Activated CD8-positive, alpha-beta T cell treated with anti-CD3 and anti-CD28 coated beads for 36 hours (primary cell): ENCODE measurements at regions not wholly inside any gene's neighbourhood (a gene's known extent, or its start where the extent isn't known, plus 50 kb on each side); places are given as distances from the start of the nearest gene placed in this dataset.

ENCODE experiments used
- ATAC-seq: fragments of 200-7000 bp; cut with Tn5 transposase; one replicate; pipeline ENCODE4 v1.10.0; 2021; ENCODE audit warnings: mild to moderate bottlenecking, moderate library complexity
- CTCF ChIA-PET: fragments of 350-600 bp; sonication (Branson Sonifier 250); formaldehyde crosslinking; loops from one replicate; lab custom pipeline; 2021; ENCODE audit warnings: antibody characterized with exemption; lab: Charles Lee
- POLR2A ChIA-PET: fragments of 350-600 bp; sonication (Branson Sonifier 250); formaldehyde crosslinking; loops from one replicate; lab custom pipeline; 2021; ENCODE audit warnings: antibody characterized with exemption; lab: Charles Lee
- DNase-seq: peaks from one replicate; pipeline ENCODE4 v3.0.0-alpha.2; 2020
- H3K27ac Mint-ChIP-seq: one replicate; pipeline ENCODE4 v1.8.0; 2021; ENCODE audit warnings: mild to moderate bottlenecking, mixed read lengths
- H3K27me3 Mint-ChIP-seq: one replicate; pipeline ENCODE4 v1.8.0; 2021; ENCODE audit warnings: mixed read lengths
- H3K36me3 Mint-ChIP-seq: one replicate; pipeline ENCODE4 v1.8.0; 2021; ENCODE audit warnings: low read depth, mixed read lengths
- H3K4me1 Mint-ChIP-seq: one replicate; pipeline ENCODE4 v1.8.0; 2021; ENCODE audit warnings: low read depth, mixed read lengths
- H3K4me3 Mint-ChIP-seq: one replicate; pipeline ENCODE4 v1.8.0; 2021; ENCODE audit warnings: mild to moderate bottlenecking, moderate library complexity, mixed read lengths
- H3K9me3 Mint-ChIP-seq: one replicate; pipeline ENCODE4 v1.8.0; 2021; ENCODE audit warnings: mixed read lengths
- intact Hi-C: fragments of 100-400 bp; cut with micrococcal nuclease; formaldehyde crosslinking; loops from one replicate; pipeline ENCODE4 v1.10.0; 2022
- TF ChIP-seq, protein P1 (sequence below): fragments of 200-600 bp; IDR thresholded peaks from one replicate; pipeline ENCODE4 v1.8.0; 2022; ENCODE audit warnings: antibody characterized with exemption, mild to moderate bottlenecking

DNA sequence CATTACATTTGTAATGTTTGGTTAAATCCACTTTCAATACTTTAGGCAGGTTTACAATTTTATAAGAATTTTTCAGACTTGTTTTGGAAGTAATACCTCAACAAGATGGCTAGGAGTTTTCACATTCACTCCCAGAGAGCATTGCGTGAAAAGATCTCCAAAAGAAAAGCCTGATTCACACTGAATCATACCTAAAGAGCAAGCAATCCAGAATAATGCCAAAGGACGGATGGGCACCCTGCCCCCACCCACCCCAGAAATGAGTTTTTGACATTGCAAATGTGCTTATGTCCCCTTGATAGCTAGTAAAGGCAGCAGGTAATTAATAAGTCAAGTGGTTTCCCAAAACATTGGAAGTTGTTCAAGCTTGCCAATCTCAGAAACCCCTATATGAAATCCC is 557.7 kb upstream of the TENM3 start:
- no peak for ATAC-seq
- H3K27me3 Mint-ChIP-seq = no peaks in the 10 kb centered on the region
- CTCF ChIA-PET = no interaction called here

DNA sequence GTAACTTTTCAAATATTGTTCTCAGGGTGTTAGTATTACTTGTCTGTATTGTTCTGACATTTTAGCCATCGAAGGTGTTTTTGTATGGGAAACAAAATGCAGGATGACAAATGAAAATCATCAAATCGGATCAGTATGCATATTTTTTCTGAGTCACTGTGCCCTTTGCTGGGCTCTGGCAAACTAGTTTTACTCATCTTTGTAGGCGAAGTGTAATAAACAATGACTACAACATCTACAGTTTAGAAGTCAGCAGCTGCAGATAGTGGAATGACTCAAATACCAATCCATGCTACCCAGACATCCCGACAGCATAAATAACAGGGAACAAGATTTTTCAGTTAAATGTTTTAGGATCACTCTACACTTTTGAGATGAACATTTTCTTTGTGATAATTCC is 557.3 kb upstream of the TENM3 start:
- H3K27ac Mint-ChIP-seq = no peak overlapping the region
- no peaks in the 10 kb centered on the region for H3K4me1 Mint-ChIP-seq
- H3K27me3 Mint-ChIP-seq = no peaks in the 10 kb centered on the region
- H3K4me3 Mint-ChIP-seq = no peak overlapping the region
- CTCF ChIA-PET = no interaction called here
- intact Hi-C loops = no loop called here
- no peaks in the 10 kb centered on the region for H3K36me3 Mint-ChIP-seq
- no peaks in the 10 kb centered on the region for H3K9me3 Mint-ChIP-seq
- ATAC-seq = no peak
- POLR2A ChIA-PET = no interaction called here
- DNase-seq = no peak
- TF ChIP-seq, protein P1, sequence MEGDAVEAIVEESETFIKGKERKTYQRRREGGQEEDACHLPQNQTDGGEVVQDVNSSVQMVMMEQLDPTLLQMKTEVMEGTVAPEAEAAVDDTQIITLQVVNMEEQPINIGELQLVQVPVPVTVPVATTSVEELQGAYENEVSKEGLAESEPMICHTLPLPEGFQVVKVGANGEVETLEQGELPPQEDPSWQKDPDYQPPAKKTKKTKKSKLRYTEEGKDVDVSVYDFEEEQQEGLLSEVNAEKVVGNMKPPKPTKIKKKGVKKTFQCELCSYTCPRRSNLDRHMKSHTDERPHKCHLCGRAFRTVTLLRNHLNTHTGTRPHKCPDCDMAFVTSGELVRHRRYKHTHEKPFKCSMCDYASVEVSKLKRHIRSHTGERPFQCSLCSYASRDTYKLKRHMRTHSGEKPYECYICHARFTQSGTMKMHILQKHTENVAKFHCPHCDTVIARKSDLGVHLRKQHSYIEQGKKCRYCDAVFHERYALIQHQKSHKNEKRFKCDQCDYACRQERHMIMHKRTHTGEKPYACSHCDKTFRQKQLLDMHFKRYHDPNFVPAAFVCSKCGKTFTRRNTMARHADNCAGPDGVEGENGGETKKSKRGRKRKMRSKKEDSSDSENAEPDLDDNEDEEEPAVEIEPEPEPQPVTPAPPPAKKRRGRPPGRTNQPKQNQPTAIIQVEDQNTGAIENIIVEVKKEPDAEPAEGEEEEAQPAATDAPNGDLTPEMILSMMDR = no peak

More for the DNA sequence above, 557.7 kb upstream of the TENM3 start:
- H3K9me3 Mint-ChIP-seq = no peaks in the 10 kb centered on the region
- no peaks in the 10 kb centered on the region for H3K36me3 Mint-ChIP-seq
- DNase-seq = no peak
- no peak overlapping the region for H3K27ac Mint-ChIP-seq
- POLR2A ChIA-PET = no interaction called here
- H3K4me3 Mint-ChIP-seq = no peak overlapping the region
- intact Hi-C loops = no loop called here
- TF ChIP-seq, protein P1 = no peak
- H3K4me1 Mint-ChIP-seq = no peaks in the 10 kb centered on the region

DNA sequence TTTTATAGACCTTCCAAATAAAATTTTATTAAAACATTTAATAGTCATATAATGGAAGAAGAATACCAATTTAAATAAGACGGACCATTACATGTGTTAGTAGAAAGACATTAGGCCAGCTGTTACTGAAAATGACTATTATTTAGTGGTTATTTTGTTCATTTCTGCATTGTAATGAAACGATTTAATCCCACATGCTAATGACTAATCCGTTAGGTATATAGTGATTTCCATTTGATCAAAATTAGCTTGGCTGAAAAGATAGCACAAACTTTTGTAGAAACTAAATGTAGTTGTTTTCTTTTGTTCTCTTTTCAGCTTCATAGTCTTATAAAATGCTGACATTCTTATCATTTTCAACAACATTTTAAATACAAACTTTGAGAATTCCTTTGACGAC is 556.1 kb upstream of the TENM3 start:
- Mint-ChIP-seq H3K27ac (no peak overlapping the region), H3K4me3 (no peak overlapping the region), H3K36me3 (no peaks in the 10 kb centered on the region), H3K27me3 (no peaks in the 10 kb centered on the region), H3K9me3 (no peaks in the 10 kb centered on the region), H3K4me1 (no peaks in the 10 kb centered on the region)
- TF ChIP-seq, protein P1 = no peak
- ChIA-PET POLR2A (no interaction called here), CTCF (no interaction called here)
- ATAC-seq = no peak
- intact Hi-C loops = no loop called here
- DNase-seq = no peak

DNA sequence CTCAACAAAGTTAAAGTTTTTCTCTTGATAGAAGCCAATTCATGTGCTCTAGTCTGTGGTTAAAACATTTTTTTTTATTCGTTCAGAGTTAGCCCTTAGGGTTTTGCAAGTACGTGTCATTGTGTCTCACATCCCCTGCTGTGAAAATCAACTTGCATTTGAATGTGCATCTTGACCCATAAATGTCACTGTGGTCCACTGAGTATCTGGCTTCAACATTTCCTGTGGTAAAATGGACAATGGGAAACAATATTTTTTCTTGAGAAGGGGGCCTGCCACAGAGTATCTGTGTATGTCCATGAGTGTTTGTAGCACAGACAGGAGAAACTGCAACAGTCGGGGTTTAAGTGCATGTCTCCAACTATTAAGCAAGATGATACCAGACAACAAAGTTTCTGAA is 554.8 kb upstream of the TENM3 start:
- H3K4me3 Mint-ChIP-seq = no peak overlapping the region
- TF ChIP-seq, protein P1 = no peak
- H3K27ac Mint-ChIP-seq = no peak overlapping the region
- H3K27me3 Mint-ChIP-seq = no peaks in the 10 kb centered on the region
- ATAC-seq (no peak), DNase-seq (no peak)
- no peaks in the 10 kb centered on the region for H3K4me1 Mint-ChIP-seq
- intact Hi-C loops = no loop called here
- H3K9me3 Mint-ChIP-seq = no peaks in the 10 kb centered on the region
- CTCF ChIA-PET = no interaction called here
- POLR2A ChIA-PET = no interaction called here
- no peaks in the 10 kb centered on the region for H3K36me3 Mint-ChIP-seq

DNA sequence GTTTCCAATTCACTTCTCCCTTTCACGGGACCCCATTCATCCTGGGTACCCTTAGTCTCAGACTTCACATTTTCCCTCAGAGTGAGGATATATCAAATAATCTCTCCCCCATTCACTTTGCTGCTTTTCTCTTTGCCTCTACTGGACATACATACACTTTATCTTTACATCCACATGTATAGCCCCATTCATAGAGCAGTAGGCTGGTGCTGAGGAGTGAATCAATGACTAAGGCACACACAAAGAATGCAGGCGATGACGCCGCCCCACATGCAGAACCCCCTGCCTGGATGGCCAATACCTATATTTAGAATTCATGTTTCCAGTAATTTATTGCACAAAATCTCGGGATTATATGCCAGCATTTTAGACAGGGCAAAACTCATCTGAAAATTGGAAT is 554.3 kb upstream of the TENM3 start:
- Mint-ChIP-seq H3K9me3 (no peaks in the 10 kb centered on the region), H3K4me1 (no peaks in the 10 kb centered on the region), H3K27me3 (no peaks in the 10 kb centered on the region), H3K4me3 (no peak overlapping the region), H3K36me3 (no peaks in the 10 kb centered on the region), H3K27ac (no peak overlapping the region)
- TF ChIP-seq, protein P1 = no peak
- ChIA-PET POLR2A (no interaction called here), CTCF (no interaction called here)
- no peak for DNase-seq
- ATAC-seq = no peak
- intact Hi-C loops = no loop called here
